IPS-11a (cell line): ENCODE measurements at regions not wholly inside any gene's neighbourhood (a gene's known extent, or its start where the extent isn't known, plus 50 kb on each side); places are given as distances from the start of the nearest gene placed in this dataset.
"Not testable (repeated sequence)": the region's sequence is repeated elsewhere in the genome, so short reads cannot be mapped to it uniquely, and the experiment has no call there.

Experiments
- H3K4me3 ChIP-seq: one replicate; pipeline ENCODE4 v1.5.1; 2013; ENCODE audit warnings: low read depth, low read length, control low read depth

GRCh38 chr1:189977184-189977583 is 500.5 kb downstream of the BRINP3 start:
- no peak overlapping the region for H3K4me3 ChIP-seq

- H3K4me3 ChIP-seq, result no peak overlapping the region
Observed at GRCh38 chr1:189983166-189983890, 494.3 kb downstream of the BRINP3 start.

GRCh38 chr1:189986516-189986915 is 491.1 kb downstream of the BRINP3 start:
- no peak overlapping the region for H3K4me3 ChIP-seq

- H3K4me3 ChIP-seq, result no peak overlapping the region
Observed at GRCh38 chr1:189987509-189987908, 490.2 kb downstream of the BRINP3 start.

- no peak overlapping the region for H3K4me3 ChIP-seq
Observed at GRCh38 chr1:189992856-189993255, 484.8 kb downstream of the BRINP3 start.

GRCh38 chr1:190000365-190000872 is 477.2 kb downstream of the BRINP3 start:
- H3K4me3 ChIP-seq, result no peak overlapping the region

GRCh38 chr1:190001187-190001586 is 476.5 kb downstream of the BRINP3 start:
- no peak overlapping the region for H3K4me3 ChIP-seq

GRCh38 chr1:190003376-190003775 is 474.3 kb downstream of the BRINP3 start:
- no peak overlapping the region for H3K4me3 ChIP-seq

GRCh38 chr1:190011585-190011984 is 466.1 kb downstream of the BRINP3 start:
- H3K4me3 ChIP-seq, result no peak overlapping the region

GRCh38 chr1:190019151-190019550 is 458.5 kb downstream of the BRINP3 start:
- not testable (repeated sequence) for H3K4me3 ChIP-seq

GRCh38 chr1:190019717-190020116 is 457.9 kb downstream of the BRINP3 start:
- no peak overlapping the region for H3K4me3 ChIP-seq

GRCh38 chr1:190022709-190023108 is 455.0 kb downstream of the BRINP3 start:
- no peak overlapping the region for H3K4me3 ChIP-seq

- H3K4me3 ChIP-seq, result no peak overlapping the region
Observed at GRCh38 chr1:190029441-190029840, 448.2 kb downstream of the BRINP3 start.

GRCh38 chr1:190043655-190044054 is 434.0 kb downstream of the BRINP3 start:
- H3K4me3 ChIP-seq, result no peak overlapping the region

- H3K4me3 ChIP-seq, result no peak overlapping the region
Observed at GRCh38 chr1:190046231-190046630, 431.4 kb downstream of the BRINP3 start.
